ENCODE measurements at regions not wholly inside any gene's neighbourhood (a gene's known extent, or its start where the extent isn't known, plus 50 kb on each side); places are given as distances from the start of the nearest gene placed in this dataset.
A peak's percentile ranks its signal among the peaks of the same experiment; 100 is the strongest.

DNA sequence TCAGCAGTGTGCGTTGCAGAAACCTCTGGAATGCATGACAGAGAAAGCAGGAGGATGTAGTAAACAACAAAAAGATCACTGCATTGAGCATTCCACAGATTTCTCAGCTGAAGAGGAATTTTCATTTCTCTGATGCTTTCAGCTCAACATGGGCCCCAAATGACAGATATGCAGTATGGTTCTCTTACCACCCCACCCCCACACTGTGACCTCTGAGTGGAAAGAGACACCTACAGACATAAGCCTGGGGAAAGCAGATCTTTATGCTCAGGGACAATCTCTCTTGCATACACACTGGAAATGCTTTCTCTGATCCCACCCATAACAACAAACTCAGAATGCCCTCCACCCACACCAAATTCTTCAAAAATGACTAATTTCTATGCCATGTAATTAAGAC lies 983.7 kb upstream of the LCORL start:
- Mint-ChIP-seq H3K27me3 (ENCODE audit: insufficient read depth, unreplicated experiment) (no peaks in the 10 kb centered on the region), H3K9me3 (ENCODE audit: unreplicated experiment) (peaks cover 19% of the 10 kb centered on the region), H3K36me3 (ENCODE audit: insufficient read depth, unreplicated experiment) (no peaks in the 10 kb centered on the region), H3K4me3 (ENCODE audit: unreplicated experiment) (no peak overlapping the region), H3K27ac (ENCODE audit: unreplicated experiment) (peak overlapping the region; percentile 57), H3K4me1 (ENCODE audit: low read depth, unreplicated experiment) (peaks cover 9% of the 10 kb centered on the region)
- peaks cover 5% of the 10 kb centered on the region for H3K9me3 ChIP-seq
- BruUV-seq (replicated peaks) = no TSS peak
- peaks cover 8% of the 10 kb centered on the region; the same call in 1 of the 2 replicates for H3K4me1 ChIP-seq
- TF ChIP-seq, protein P1, sequence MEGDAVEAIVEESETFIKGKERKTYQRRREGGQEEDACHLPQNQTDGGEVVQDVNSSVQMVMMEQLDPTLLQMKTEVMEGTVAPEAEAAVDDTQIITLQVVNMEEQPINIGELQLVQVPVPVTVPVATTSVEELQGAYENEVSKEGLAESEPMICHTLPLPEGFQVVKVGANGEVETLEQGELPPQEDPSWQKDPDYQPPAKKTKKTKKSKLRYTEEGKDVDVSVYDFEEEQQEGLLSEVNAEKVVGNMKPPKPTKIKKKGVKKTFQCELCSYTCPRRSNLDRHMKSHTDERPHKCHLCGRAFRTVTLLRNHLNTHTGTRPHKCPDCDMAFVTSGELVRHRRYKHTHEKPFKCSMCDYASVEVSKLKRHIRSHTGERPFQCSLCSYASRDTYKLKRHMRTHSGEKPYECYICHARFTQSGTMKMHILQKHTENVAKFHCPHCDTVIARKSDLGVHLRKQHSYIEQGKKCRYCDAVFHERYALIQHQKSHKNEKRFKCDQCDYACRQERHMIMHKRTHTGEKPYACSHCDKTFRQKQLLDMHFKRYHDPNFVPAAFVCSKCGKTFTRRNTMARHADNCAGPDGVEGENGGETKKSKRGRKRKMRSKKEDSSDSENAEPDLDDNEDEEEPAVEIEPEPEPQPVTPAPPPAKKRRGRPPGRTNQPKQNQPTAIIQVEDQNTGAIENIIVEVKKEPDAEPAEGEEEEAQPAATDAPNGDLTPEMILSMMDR (IDR thresholded peaks at IDR 0.05; ENCODE audit: insufficient read depth in 1 of 2, low read depth in 1 of 2, low read length in 1 of 2, severe bottlenecking in 1 of 2, unreplicated experiment in 1 of 2) = no peak
- peak; percentile 64 to 66 for DNase-seq
- POLR2A ChIA-PET = no interaction called here
- H3K4me3 ChIP-seq (ENCODE audit: low read depth, low read length) = no peak overlapping the region
- no peaks in the 10 kb centered on the region for H3K27me3 ChIP-seq (replicated peaks; ENCODE audit: control insufficient read depth, insufficient read depth, low read length)
- intact Hi-C loops (cut with micrococcal nuclease; ENCODE audit: unreplicated experiment) = loop anchor here (1.0 to 5.0 kb wide), 3 partner anchors 25 to 133 kb away; no protein-coding TSS in a partner anchor
- H3K36me3 ChIP-seq (ENCODE audit: control insufficient read depth, insufficient read depth, low read length) = no peaks in the 10 kb centered on the region
- CTCF ChIA-PET = no interaction called here

- H3K27ac Mint-ChIP-seq (ENCODE audit: unreplicated experiment) = no peak overlapping the region
- intact Hi-C loops (cut with micrococcal nuclease; ENCODE audit: unreplicated experiment) = no loop called here
- DNase-seq = no peak
- H3K36me3 Mint-ChIP-seq (ENCODE audit: insufficient read depth, unreplicated experiment) = no peaks in the 10 kb centered on the region
- no peak overlapping the region for H3K4me3 Mint-ChIP-seq (ENCODE audit: unreplicated experiment)
- TF ChIP-seq, protein P1 (IDR thresholded peaks at IDR 0.05; ENCODE audit: insufficient read depth in 1 of 2, low read depth in 1 of 2, low read length in 1 of 2, severe bottlenecking in 1 of 2, unreplicated experiment in 1 of 2) = no peak
- H3K27me3 ChIP-seq (replicated peaks; ENCODE audit: control insufficient read depth, insufficient read depth, low read length) = no peaks in the 10 kb centered on the region
- peaks cover 4% of the 10 kb centered on the region; the same call in 1 of the 2 replicates for H3K4me1 ChIP-seq
- H3K4me3 ChIP-seq (ENCODE audit: low read depth, low read length) = no peak overlapping the region
- H3K9me3 Mint-ChIP-seq (ENCODE audit: unreplicated experiment) = peaks cover 29% of the 10 kb centered on the region
- no TSS peak for BruUV-seq (replicated peaks)
- CTCF ChIA-PET = no interaction called here
- peaks cover 9% of the 10 kb centered on the region for H3K4me1 Mint-ChIP-seq (ENCODE audit: low read depth, unreplicated experiment)
- POLR2A ChIA-PET = no interaction called here
- H3K9me3 ChIP-seq = no peaks in the 10 kb centered on the region; the same call in 1 of the 2 replicates
- H3K27me3 Mint-ChIP-seq (ENCODE audit: insufficient read depth, unreplicated experiment) = no peaks in the 10 kb centered on the region
- H3K36me3 ChIP-seq (ENCODE audit: control insufficient read depth, insufficient read depth, low read length) = no peaks in the 10 kb centered on the region
Measured at GRCh38 chr4:19002170-19002569, 980.6 kb upstream of the LCORL start.

DNA sequence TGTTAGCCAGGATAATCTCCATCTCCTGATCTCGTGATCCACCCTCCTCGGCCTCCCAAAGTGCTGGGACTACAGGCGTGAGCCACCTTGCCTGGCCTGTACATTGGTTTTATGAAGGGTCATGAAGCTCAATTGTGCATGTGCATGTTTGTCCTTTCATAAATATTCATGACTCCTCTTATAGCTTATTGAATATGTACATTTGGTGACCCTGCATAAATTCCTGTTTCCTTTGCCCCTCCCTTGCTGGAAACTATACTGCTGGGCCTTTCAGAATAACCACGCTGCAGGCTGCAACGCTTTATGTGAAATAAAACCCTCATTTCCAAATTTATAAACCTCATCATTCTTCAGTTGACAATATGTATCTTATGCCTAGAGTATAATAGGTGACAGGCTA lies 978.0 kb upstream of the LCORL start:
- TF ChIP-seq, protein P1 (IDR thresholded peaks at IDR 0.05; ENCODE audit: insufficient read depth in 1 of 2, low read depth in 1 of 2, low read length in 1 of 2, severe bottlenecking in 1 of 2, unreplicated experiment in 1 of 2) = no peak
- no peak for DNase-seq
- BruUV-seq (replicated peaks) = no TSS peak
- POLR2A ChIA-PET = no interaction called here
- CTCF ChIA-PET = interaction anchor here (1.3 kb wide), 1 partner anchor 24 kb away, joined by 3 read pairs; no protein-coding TSS in a partner anchor
- no peaks in the 10 kb centered on the region; the same call in 1 of the 2 replicates for H3K9me3 ChIP-seq
- H3K4me3 ChIP-seq (ENCODE audit: low read depth, low read length) = no peak overlapping the region
- H3K4me3 Mint-ChIP-seq (ENCODE audit: unreplicated experiment) = no peak overlapping the region
- H3K36me3 Mint-ChIP-seq (ENCODE audit: insufficient read depth, unreplicated experiment) = no peaks in the 10 kb centered on the region
- no peaks in the 10 kb centered on the region for H3K36me3 ChIP-seq (ENCODE audit: control insufficient read depth, insufficient read depth, low read length)
- H3K4me1 Mint-ChIP-seq (ENCODE audit: low read depth, unreplicated experiment) = no peaks in the 10 kb centered on the region
- peaks cover under 1% of the 10 kb centered on the region; the same call in 1 of the 2 replicates for H3K4me1 ChIP-seq
- intact Hi-C loops (cut with micrococcal nuclease; ENCODE audit: unreplicated experiment) = no loop called here
- peaks cover 29% of the 10 kb centered on the region for H3K9me3 Mint-ChIP-seq (ENCODE audit: unreplicated experiment)
- H3K27me3 ChIP-seq (replicated peaks; ENCODE audit: control insufficient read depth, insufficient read depth, low read length) = no peaks in the 10 kb centered on the region
- no peak overlapping the region for H3K27ac Mint-ChIP-seq (ENCODE audit: unreplicated experiment)
- H3K27me3 Mint-ChIP-seq (ENCODE audit: insufficient read depth, unreplicated experiment) = no peaks in the 10 kb centered on the region

Data from Caco-2 (cell line).